Activated T-cell treated with anti-CD3 and anti-CD28 coated beads, Interleukin-2, amount 50 U/mL, for 48 hours (primary cell): ENCODE measurements at regions not wholly inside any gene's neighbourhood (a gene's known extent, or its start where the extent isn't known, plus 50 kb on each side); places are given as distances from the start of the nearest gene placed in this dataset.
"Not testable (repeated sequence)": the region's sequence is repeated elsewhere in the genome, so short reads cannot be mapped to it uniquely, and the experiment has no call there.

ENCODE experiments used
- DNase-seq, 2 experiments: peaks; one replicate each; pipeline ENCODE4 v3.0.0-alpha.2; 2020

GRCh38 chr6:5896476-5897200 lies 110.1 kb downstream of the NRN1 start:
- no peak for DNase-seq

GRCh38 chr6:5894357-5894756 lies 112.4 kb downstream of the NRN1 start:
- no peak for DNase-seq

- DNase-seq = no peak
Measured at GRCh38 chr6:5893295-5893694, 113.4 kb downstream of the NRN1 start.

GRCh38 chr6:5892669-5893068 lies 114.1 kb downstream of the NRN1 start:
- DNase-seq = no peak

GRCh38 chr6:5878792-5879191 lies 127.9 kb downstream of the NRN1 start:
- no peak for DNase-seq

- DNase-seq = no peak
Measured at GRCh38 chr6:5876076-5876475, 130.6 kb downstream of the NRN1 start.

- not testable (repeated sequence) for DNase-seq
Measured at GRCh38 chr6:5873976-5874375, 132.7 kb downstream of the NRN1 start.

- DNase-seq = no peak
Measured at GRCh38 chr6:5871296-5871695, 135.4 kb downstream of the NRN1 start.

- no peak for DNase-seq
Measured at GRCh38 chr6:5869676-5870075, 137.0 kb downstream of the NRN1 start.

GRCh38 chr6:5869261-5869660 lies 137.5 kb downstream of the NRN1 start:
- no peak for DNase-seq

GRCh38 chr6:5866547-5867051 lies 140.1 kb downstream of the NRN1 start:
- peak in 1 of 2 experiments; percentile 24 for DNase-seq

GRCh38 chr6:5865506-5866031 lies 141.2 kb downstream of the NRN1 start:
- no peak for DNase-seq

GRCh38 chr6:5860849-5861248 lies 145.9 kb downstream of the NRN1 start:
- no peak for DNase-seq

GRCh38 chr6:5855787-5856470 lies 150.8 kb downstream of the NRN1 start:
- DNase-seq = no peak

GRCh38 chr6:5854899-5855298 lies 151.8 kb downstream of the NRN1 start:
- DNase-seq = no peak

GRCh38 chr6:5851261-5851757 lies 155.4 kb downstream of the NRN1 start:
- DNase-seq = peak; percentile 79 to 81

- no peak for DNase-seq
Measured at GRCh38 chr6:5850848-5851255, 155.9 kb downstream of the NRN1 start.

GRCh38 chr6:5846889-5847288 lies 159.8 kb downstream of the NRN1 start:
- DNase-seq = no peak

- DNase-seq = no peak
Measured at GRCh38 chr6:5846335-5846734, 160.4 kb downstream of the NRN1 start.

GRCh38 chr6:5843078-5843477 lies 163.6 kb downstream of the NRN1 start:
- no peak for DNase-seq

- no peak for DNase-seq
Measured at GRCh38 chr6:5840734-5841390, 165.9 kb downstream of the NRN1 start.

GRCh38 chr6:5838656-5839396 lies 167.9 kb downstream of the NRN1 start:
- no peak for DNase-seq

GRCh38 chr6:5837323-5837722 lies 169.4 kb downstream of the NRN1 start:
- DNase-seq = no peak
